Erythroblast (primary cell): ENCODE measurements at regions not wholly inside any gene's neighbourhood (a gene's known extent, or its start where the extent isn't known, plus 50 kb on each side); places are given as distances from the start of the nearest gene placed in this dataset.

Experiments used
- GATA1 ChIP-seq: IDR thresholded peaks from 2 replicates; pipeline ENCODE4 v1.6.1; 2011; ENCODE audit warnings: low read depth, mild to moderate bottlenecking, control low read depth, low read length, moderate library complexity
- POLR2A ChIP-seq: IDR thresholded peaks from 2 replicates; pipeline ENCODE4 v1.6.1; 2011; ENCODE audit warnings: mild to moderate bottlenecking, low read length

- TF ChIP-seq POLR2A (no peak), GATA1 (no peak)
These were observed 143.1 kb upstream of the GJE1 start for GRCh38 chr6:141989706-141989959.
